GM21528 (cell line): ENCODE measurements at regions not wholly inside any gene's neighbourhood (a gene's known extent, or its start where the extent isn't known, plus 50 kb on each side); places are given as distances from the start of the nearest gene placed in this dataset.
"Not testable (repeated sequence)": the region's sequence is repeated elsewhere in the genome, so short reads cannot be mapped to it uniquely, and the experiment has no call there.

Experiments used
- ATAC-seq: cut with Tn5 transposase; IDR thresholded peaks from one replicate; pipeline ENCODE4 v1.9.1; 2021; ENCODE audit warnings: mild to moderate bottlenecking, moderate library complexity; ENCODE audit not compliant: unreplicated experiment, low FRiP score

DNA sequence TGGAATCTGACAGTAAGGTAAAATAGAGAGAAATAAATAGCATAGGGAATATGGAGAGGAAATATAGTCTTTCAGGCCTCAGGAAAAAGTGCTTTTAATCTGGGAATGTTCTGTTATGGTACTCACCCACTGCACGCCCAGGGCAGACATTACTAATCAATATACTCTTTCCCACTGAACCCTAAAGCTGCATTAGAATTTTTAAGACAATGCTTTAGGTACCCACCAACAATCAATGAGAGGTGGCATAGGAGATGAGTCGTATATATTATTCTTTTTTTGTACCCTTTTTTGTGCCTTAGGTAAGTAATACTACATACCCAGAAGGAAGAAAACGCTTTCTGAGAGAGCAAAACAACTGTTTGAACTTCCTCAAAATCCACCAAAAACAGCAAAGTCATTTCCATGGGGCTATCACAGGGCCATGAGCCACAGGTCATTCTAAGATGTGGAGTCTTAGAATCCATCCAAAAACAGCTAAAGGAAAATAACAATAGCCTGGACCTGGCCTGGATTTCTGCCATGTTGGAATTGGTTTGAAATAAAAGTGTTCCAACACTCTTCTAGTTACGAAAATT lies 542.1 kb downstream of the XYLT1 start:
- no peak for ATAC-seq

- ATAC-seq, result no peak
These were observed 540.3 kb downstream of the XYLT1 start for GRCh38 chr16:16930309-16931000.

DNA sequence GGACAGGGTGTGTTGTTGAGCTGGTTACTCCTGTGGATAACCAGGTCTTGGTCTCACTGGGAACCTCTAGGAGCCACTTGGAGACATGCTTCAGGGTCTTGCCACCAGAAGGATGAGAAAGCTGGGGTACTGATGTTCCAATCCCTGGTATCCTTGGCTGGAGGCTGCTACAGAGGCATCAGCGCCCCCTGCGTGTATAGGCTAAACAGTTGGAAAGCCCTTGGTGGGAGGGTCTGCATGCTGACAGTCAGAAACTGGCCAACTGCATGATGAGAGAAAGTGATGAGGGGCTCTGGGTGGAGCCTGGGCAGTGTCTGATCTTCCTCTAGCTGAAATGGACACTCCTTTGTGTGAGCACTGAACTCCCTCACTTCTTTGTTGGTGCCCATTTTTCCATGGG lies 536.9 kb downstream of the XYLT1 start:
- no peak for ATAC-seq

DNA sequence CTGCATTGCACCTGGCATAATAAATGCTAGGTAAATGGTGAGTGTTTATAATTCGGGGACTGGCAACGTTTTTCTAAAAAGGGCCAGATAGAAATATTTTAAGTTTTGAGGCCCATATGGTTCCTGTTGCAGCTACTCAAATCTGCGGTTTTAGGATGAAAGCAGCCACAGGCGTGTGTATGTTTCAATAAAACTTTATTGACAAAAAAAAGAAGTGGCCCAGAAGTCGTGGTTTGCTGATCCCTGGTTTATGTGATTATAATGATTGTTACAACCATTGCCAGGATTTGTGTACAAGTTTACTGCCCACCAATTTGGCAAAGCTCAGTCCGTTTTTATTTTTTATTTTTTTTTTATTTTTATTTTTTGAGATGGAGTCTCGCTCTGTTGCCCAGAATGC lies 536.1 kb downstream of the XYLT1 start:
- no peak for ATAC-seq

DNA sequence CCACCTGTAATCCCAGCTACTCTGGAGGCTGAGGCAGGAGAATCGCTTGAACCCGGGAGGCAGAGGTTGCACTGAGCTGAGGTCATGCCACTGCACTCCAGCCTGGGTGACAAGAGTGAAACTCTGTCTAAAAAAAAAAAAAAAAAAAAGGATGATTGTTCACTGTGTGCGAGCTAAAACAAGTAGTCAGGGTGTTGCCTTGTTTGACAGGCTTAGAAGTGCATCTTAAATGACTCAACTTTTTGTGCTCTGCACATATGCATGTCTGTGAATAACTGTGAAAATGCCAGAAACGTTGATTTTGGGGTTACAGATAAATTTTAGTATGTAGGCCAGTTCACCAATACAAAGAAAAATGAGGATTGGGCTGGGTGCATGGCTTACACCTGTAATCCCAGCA lies 534.9 kb downstream of the XYLT1 start:
- ATAC-seq, result not testable (repeated sequence)

- ATAC-seq, result no peak
These were observed 533.2 kb downstream of the XYLT1 start for GRCh38 chr16:16937576-16937975.

- ATAC-seq, result no peak
These were observed 532.8 kb downstream of the XYLT1 start for GRCh38 chr16:16938009-16938408.

DNA sequence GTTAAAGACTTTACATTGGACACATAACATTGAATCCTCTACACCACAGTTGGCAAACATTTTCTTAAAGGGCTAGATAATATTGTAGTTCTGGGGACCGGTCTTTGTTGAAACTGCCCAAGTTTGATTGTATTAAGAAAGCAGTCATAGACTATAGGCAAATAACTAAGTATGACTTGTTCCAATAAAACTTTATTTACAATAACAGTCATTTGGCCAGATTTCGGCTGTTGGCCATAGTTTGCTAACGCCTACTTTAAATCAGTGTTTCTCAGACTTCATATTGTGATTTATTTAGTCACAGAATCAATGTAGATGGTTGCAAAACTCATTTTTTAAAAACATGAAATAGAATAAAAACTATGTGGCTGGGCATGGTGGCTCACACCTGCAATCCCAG lies 531.8 kb downstream of the XYLT1 start:
- ATAC-seq, result no peak

DNA sequence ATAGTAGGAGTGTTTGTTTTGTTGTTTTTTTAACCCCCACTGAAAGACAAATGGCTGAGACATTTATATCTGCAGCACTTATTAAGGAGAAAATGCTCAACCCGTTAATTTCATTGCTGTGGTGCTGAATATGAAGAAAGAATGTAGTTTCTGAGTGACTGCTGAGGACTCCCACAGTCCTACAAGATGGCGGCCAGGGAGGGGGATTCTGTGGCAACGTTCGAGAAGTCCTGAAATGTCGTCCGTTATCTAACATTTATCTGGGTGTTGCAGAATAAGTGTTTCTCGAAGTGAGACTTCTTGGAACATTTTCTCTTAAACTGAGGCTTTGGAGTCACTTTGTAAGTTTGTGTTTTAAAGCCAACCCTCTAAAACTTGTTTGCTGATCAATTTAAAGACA lies 530.4 kb downstream of the XYLT1 start:
- ATAC-seq, result no peak

- ATAC-seq, result not testable (repeated sequence)
These were observed 527.9 kb downstream of the XYLT1 start for GRCh38 chr16:16942849-16943248.

GRCh38 chr16:16945207-16945606 lies 525.6 kb downstream of the XYLT1 start:
- ATAC-seq, result no peak

DNA sequence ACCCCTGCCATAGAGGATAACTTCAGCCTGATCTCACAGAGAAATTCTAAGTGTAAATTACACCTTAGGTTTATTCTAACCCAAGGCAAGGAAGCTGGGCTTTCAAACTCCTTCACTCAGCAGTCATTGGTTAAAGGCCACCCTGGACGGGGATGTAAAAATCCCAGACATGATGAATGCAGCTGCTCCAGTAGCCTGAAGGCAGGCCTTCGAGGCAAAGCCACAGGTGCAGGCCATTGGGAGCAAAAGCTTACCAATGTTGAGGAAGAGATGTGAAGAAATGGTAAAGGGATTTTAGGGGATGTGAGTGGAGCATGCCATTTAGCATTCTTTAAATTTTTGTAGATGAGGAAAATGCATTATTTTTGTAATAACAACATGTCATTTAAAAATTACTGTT lies 514.4 kb downstream of the XYLT1 start:
- no peak for ATAC-seq

DNA sequence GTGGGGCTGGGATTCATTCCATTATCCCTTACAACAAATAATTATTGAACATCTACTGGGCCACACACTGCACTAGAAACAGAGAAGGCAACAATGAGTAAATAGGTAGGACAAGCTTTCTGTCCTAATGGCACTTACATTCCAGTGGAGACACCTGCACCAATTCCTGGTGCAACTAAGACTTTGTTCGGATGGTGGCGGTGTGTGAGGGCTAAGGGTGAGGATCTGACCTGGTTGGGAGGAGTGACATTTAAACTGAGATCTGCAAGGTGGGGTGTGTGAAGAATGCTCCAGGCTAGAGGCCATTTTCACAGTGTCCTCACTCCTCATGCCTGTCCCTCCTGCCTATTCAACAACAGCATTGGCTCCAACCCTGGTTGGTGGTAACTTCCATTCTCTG lies 510.0 kb downstream of the XYLT1 start:
- ATAC-seq, result no peak

GRCh38 chr16:16966439-16966838 lies 504.3 kb downstream of the XYLT1 start:
- ATAC-seq, result no peak

DNA sequence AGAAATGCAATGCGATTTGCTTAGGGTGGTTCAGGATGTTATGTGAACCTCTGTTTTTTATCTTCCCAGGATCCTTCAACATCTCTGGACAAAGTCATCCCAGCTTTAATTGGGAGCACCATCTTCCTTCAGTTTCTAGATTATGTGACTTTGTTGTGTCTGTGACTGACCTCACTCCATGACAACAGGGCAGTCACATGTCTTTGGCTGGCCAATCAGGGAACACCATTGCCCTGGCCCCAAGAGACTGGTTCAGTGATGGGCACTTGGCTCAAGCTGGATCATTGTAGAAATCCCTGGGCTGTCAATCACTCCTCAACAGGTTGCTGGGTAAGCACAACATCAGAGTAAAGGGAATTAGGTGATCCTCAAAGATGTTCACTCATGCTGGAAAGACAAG lies 499.7 kb downstream of the XYLT1 start:
- no peak for ATAC-seq

DNA sequence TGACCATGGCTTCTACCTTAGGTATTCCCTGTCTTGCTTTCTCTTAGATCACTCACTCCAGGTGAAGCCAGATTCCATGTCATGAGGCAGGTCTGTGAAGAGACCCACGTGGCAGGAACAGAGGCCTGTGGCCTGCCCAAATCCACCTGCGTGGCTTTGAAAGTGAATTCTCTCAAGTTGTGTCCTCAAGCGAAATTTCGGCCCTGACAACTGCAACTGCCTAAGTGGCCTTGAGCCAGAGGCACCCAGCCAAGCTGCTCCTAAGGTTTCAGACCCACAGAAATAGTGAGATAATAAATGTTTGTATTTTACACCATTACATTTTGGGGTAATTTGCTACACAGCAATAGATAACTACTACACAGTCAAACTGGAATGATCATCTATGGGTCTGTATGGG lies 497.9 kb downstream of the XYLT1 start:
- ATAC-seq, result no peak

GRCh38 chr16:16973707-16974591 lies 496.8 kb downstream of the XYLT1 start:
- no peak for ATAC-seq

GRCh38 chr16:16982614-16983013 lies 488.1 kb downstream of the XYLT1 start:
- ATAC-seq, result no peak

DNA sequence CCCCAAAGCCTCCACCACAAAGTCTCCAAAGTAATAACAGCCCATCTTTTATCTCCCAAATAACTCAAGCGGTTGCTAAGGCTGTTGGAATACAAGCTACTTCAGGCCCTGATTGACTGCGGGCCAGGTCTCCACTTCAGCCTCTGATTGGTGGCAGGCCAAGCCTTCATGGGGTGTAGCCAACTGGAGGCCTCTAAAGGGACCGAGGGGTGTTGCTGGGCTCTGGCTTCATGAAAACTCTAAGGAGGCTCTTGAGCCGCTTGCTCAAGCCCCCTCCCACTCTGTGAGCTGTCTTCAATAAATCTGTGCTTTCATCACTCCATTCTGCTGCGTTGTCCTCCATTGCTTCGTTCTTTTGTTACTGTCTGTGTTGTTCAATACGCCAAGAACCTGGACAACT lies 487.2 kb downstream of the XYLT1 start:
- no peak for ATAC-seq

DNA sequence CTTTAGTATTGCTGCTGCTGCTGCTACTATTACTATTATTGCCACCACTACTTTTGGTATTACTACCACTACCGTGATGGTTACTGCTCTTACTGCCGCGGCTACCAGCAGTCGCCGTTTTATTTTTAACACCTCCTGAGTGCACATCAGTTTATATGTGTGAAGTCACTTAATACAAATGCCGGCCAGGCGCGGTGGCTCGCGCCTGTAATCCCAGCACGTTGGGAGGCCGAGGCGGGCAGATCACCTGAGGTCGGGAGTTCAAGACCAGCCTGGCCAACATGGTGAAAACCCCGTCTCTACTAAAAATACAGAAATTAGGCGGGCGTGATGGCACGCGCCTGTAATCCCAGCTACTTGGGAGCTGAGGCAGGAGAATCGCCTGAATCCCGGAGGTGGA lies 486.7 kb downstream of the XYLT1 start:
- not testable (repeated sequence) for ATAC-seq

- ATAC-seq, result no peak
These were observed 485.1 kb downstream of the XYLT1 start for GRCh38 chr16:16985707-16986106.

DNA sequence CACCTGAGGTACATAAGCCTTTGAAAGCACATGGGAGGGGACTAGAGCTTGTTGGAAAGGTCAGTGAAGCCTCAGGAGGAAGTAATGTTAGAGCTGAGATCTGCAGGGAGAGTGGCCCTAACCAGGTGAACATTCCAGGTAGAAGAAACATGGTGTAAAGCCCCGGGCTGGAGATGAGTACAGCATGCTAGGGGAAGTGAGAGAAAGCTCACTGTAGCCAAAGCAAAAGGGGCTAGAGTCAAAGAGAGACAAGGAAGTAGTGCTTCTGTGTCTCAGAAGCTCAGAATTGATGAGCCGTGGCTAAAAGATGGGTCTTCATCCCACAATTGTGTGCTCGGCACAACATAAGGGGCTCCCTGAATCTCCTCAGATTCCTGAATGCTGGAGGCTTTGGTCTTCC lies 481.8 kb downstream of the XYLT1 start:
- no peak for ATAC-seq
